NCI-H2081 treated with DMSO at 0.1 percent for 48 hours (cell line): ENCODE measurements at regions not wholly inside any gene's neighbourhood (a gene's known extent, or its start where the extent isn't known, plus 50 kb on each side); places are given as distances from the start of the nearest gene placed in this dataset.
"Not testable (repeated sequence)": the region's sequence is repeated elsewhere in the genome, so short reads cannot be mapped to it uniquely, and the experiment has no call there.

ENCODE experiments used
- DNase-seq: peaks from one replicate; lab custom pipeline; 2025; lab: John Stamatoyannopoulos, UW

- no peak for DNase-seq
Measured at GRCh38 chr1:105626276-105626987, 1430.0 kb upstream of the PRMT6 start.

GRCh38 chr1:105631153-105631744 is 1425.2 kb upstream of the PRMT6 start:
- not testable (repeated sequence) for DNase-seq

- no peak for DNase-seq
Measured at GRCh38 chr1:105632342-105633196, 1423.9 kb upstream of the PRMT6 start.

- DNase-seq, result no peak
Measured at GRCh38 chr1:105636052-105636451, 1420.4 kb upstream of the PRMT6 start.

GRCh38 chr1:105641407-105641806 is 1415.1 kb upstream of the PRMT6 start:
- no peak for DNase-seq

GRCh38 chr1:105652109-105652508 is 1404.4 kb upstream of the PRMT6 start:
- DNase-seq, result no peak

GRCh38 chr1:105655032-105655431 is 1401.4 kb upstream of the PRMT6 start:
- no peak for DNase-seq

- DNase-seq, result no peak
Measured at GRCh38 chr1:105664495-105664894, 1392.0 kb upstream of the PRMT6 start.

GRCh38 chr1:105678334-105678733 is 1378.1 kb upstream of the PRMT6 start:
- no peak for DNase-seq

- DNase-seq, result no peak
Measured at GRCh38 chr1:105684714-105685113, 1371.8 kb upstream of the PRMT6 start.

GRCh38 chr1:105686026-105686425 is 1370.4 kb upstream of the PRMT6 start:
- no peak for DNase-seq

- DNase-seq, result no peak
Measured at GRCh38 chr1:105686874-105687690, 1369.4 kb upstream of the PRMT6 start.

- no peak for DNase-seq
Measured at GRCh38 chr1:105700723-105701122, 1355.8 kb upstream of the PRMT6 start.

GRCh38 chr1:105724286-105724685 is 1332.2 kb upstream of the PRMT6 start:
- DNase-seq, result no peak

- no peak for DNase-seq
Measured at GRCh38 chr1:105730701-105731100, 1325.8 kb upstream of the PRMT6 start.

GRCh38 chr1:105736349-105736748 is 1320.1 kb upstream of the PRMT6 start:
- DNase-seq, result no peak

- DNase-seq, result no peak
Measured at GRCh38 chr1:105779727-105780126, 1276.7 kb upstream of the PRMT6 start.

GRCh38 chr1:105785021-105785420 is 1271.5 kb upstream of the PRMT6 start:
- DNase-seq, result no peak

- DNase-seq, result no peak
Measured at GRCh38 chr1:105793536-105794146, 1262.8 kb upstream of the PRMT6 start.

GRCh38 chr1:105795741-105796140 is 1260.7 kb upstream of the PRMT6 start:
- DNase-seq, result no peak

- DNase-seq, result no peak
Measured at GRCh38 chr1:105830571-105831146, 1225.8 kb upstream of the PRMT6 start.
